Fibroblast of peridontal ligament (primary cell): ENCODE measurements at regions not wholly inside any gene's neighbourhood (a gene's known extent, or its start where the extent isn't known, plus 50 kb on each side); places are given as distances from the start of the nearest gene placed in this dataset.
"Not testable (repeated sequence)": the region's sequence is repeated elsewhere in the genome, so short reads cannot be mapped to it uniquely, and the experiment has no call there.

Experiments used
- DNase-seq: peaks from one replicate; pipeline ENCODE4 v3.0.0-alpha.2; 2010; ENCODE audit errors: extremely low read depth

GRCh38 chr10:64115471-64115870 lies 594.3 kb downstream of the REEP3 start:
- DNase-seq: no peak

- DNase-seq: no peak
Measured at GRCh38 chr10:64115908-64116643, 594.9 kb downstream of the REEP3 start.

DNA sequence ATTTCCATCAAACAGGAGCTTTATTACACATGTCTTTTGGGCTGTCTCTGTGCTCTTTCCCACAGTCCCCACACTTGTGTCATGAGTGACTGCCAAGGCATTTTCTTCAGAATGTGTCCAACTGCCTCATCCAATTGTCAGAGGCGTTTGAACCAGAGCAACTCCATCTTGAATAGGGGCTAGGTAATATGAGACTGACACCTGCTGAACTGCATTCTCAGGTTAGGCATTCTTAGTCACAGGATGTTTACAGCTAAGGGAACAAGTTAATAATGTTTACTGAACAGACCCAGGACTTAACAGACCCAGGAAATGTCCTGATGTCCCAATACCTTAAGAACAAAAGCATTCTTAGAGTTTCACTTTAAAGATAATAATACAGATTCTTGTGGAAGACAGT lies 595.5 kb downstream of the REEP3 start:
- no peak for DNase-seq

GRCh38 chr10:64118736-64119135 lies 597.5 kb downstream of the REEP3 start:
- no peak for DNase-seq

DNA sequence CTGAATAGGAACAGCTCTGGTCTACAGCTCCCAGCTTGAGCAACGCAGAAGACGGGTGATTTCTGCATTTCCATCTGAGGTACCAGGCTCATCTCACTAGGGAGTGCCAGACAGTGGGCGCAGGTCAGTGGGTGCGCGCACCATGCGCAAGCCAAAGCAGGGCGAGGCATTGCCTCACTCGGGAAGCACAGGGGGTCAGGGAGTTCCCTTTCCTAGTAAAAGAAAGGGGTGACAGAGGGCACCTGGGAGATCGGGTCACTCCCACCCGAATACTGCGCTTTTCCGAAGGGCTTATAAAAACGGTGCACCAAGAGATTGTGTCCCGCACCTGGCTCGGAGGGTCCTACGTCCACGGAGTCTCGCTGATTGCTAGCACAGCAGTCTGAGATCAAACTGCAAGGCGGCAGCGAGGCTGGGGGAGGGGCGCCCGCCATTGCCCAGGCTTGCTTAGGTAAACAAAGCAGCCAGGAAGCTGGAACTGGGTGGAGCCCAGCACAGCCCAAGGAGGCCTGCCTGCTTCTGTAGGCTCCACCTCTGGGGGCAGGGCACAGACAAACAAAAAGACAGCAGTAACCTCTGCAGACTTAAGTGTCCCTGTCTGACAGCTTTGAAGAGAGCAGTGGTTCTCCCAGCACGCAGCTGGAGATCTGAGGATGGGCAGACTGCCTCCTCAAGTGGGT lies 599.2 kb downstream of the REEP3 start:
- not testable (repeated sequence) for DNase-seq

- DNase-seq: no peak
Measured at GRCh38 chr10:64130152-64130551, 609.0 kb downstream of the REEP3 start.

DNA sequence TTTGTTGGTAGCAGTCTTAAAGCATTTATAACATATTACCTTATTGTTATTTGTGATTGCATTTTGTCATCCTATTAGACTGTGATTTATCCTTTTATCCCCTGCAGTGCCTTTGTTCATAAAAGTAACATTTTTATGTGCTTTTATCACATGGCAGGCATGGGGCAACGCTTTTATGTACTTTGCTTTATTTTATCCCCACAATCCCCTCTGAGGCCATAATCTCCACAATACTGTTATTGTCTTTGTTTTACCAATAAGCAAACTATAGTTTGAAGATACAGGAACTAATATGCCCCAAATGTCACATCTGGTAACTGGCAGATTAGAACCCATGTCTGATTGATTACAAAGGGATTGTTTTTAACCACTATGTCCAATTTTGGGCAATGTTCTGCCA lies 613.5 kb downstream of the REEP3 start:
- DNase-seq: no peak

GRCh38 chr10:64142395-64142794 lies 621.2 kb downstream of the REEP3 start:
- no peak for DNase-seq

DNA sequence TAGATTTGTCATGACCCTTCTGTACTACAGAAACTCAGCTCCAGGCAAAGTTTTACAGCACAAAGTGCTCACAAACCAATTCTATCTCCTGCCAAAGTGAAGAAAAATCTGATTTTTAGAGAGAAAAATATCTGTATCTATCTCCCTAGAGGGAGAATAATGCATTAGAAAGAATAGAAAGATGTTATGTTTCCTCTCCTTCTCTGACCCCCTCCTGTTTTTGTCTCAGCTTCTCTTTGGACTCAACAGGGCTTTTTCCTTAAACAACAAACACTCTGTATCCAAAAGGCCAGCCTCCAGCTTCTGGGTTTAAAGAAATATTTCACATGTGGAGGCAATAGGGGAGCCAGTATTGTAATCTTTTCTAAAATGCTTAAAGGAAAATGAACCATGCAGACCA lies 627.4 kb downstream of the REEP3 start:
- no peak for DNase-seq

GRCh38 chr10:64156166-64156565 lies 635.0 kb downstream of the REEP3 start:
- DNase-seq: no peak

DNA sequence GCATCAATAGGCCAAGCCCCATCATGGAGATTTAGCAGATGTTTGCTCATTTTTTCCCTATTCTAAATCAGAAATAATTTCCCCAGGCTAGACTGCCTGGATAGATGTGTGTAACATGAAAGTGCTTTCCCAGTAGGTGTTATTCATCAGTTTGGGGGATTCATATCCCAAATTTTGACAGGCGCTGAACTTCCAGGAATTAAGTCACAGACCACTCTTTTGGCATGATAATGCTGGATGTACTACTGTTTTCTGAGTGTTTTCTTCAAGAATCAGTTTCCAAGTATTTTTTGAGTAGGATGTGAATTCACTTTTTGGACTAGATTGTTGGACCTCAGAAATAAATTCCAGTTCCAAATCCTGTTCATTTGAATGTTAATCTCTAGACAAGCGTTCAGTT lies 637.4 kb downstream of the REEP3 start:
- DNase-seq: no peak

- DNase-seq: no peak
Measured at GRCh38 chr10:64159910-64160872, 639.0 kb downstream of the REEP3 start.

GRCh38 chr10:64170791-64171190 lies 649.6 kb downstream of the REEP3 start:
- no peak for DNase-seq

DNA sequence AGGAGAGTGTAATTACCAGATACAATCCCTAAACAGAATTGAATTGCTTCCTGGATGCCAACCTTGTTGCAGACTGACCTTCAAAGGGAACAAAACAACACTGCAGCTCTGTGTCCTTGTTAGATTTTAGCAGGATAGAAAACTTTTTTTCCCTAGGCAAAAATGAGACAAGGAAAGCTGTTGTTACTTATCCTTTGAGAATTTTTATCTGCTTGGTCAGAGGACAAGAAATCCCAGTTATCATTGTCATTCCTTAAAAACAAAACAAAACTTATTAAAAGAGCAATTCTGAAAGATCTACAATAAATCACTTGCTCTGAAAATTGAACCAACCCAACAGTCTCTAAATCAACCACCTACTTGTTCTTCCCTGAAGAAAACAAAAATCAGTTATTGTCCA lies 652.6 kb downstream of the REEP3 start:
- no peak for DNase-seq

- no peak for DNase-seq
Measured at GRCh38 chr10:64174666-64175255, 653.6 kb downstream of the REEP3 start.

- DNase-seq: no peak
Measured at GRCh38 chr10:64175271-64175962, 654.2 kb downstream of the REEP3 start.

DNA sequence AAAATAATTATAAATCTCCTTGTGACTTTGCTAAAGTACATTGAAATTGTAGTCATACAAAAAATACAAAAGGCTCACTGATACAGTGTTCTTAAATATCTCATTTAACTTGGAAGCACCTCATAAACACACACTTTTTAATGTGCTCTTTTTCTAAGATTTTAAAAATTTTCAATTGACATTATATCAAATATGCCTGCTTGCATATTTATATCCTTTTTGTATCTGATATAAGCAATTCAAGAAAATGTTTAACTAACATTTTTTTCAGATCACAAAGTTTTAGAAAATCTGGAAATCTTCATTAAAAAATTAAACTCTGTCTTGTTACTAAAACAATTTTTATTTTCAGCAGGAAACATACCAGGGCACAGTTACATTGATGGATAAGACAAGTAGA lies 661.5 kb downstream of the REEP3 start:
- no peak for DNase-seq

- DNase-seq: no peak
Measured at GRCh38 chr10:64191286-64191685, 670.1 kb downstream of the REEP3 start.

DNA sequence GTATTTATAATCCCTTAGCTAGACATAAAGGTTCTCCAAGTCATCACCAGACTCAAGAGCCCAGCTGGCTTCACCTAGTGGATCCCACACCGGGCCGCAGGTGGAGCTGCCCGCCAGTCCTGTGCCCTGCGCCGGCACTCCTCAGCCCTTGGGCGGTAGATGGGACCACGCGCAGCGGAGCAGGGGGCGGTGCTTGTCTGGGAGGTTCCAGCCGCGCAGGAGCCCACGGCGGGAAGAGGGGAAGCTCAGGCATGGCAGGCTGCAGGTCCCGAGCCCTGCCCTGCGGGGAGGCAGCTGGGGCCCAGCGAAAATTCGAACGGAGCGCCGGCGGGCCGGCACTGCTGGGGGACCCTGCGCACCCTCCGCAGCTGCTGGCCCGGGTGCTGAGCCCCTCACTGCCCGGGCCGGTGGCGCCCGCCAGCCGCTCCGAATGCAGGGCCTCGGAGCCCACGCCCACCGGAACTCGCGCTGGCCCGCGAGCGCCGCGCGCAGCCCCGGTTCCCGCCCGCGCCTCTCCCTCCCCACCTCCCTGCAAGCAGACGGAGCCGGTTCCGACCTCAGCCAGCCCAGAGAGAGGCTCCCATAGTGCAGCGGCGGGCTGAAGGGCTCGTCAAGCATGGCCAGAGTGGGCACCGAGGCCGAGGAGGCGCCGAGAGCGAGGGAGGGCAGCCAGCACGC lies 675.6 kb downstream of the REEP3 start:
- DNase-seq: no peak

DNA sequence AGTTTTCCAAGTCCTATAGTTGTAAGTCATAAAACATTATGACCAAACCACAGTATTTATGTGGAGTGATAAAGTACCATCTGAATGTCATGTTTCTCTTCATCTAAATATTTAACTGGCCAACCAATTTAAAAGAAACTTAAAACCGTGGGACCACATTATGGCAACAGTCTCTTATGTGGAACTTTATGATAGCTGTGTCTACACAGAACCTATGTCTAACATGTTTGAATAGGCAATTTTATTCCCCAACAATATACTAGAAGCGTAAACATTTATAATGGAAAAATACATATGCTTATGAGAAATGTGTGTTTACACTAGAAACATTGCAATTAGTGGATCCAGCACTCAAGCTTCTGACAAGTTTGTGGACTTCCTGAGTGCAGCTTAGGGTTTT lies 680.7 kb downstream of the REEP3 start:
- no peak for DNase-seq

DNA sequence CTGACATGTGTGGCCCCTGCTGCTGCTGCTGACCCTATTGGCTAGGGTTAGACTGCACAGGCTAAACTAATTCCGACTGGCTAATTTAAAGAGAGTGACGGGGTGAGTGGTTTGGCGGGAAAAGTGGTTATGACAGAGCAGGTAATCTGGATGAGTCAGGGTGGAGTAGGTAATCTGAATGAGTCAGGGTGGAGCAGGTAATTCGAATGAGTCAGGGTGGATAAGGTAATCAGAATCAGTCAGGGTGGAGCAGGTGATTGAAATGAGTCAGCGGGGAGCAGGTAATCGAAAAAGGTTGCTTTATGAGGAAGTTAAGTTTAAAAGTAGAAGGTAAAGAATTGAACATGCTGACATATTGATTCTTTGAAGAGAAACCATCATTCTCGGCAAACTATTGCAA lies 683.3 kb downstream of the REEP3 start:
- DNase-seq: not testable (repeated sequence)
